ENCODE measurements at regions not wholly inside any gene's neighbourhood (a gene's known extent, or its start where the extent isn't known, plus 50 kb on each side); places are given as distances from the start of the nearest gene placed in this dataset.

DNA sequence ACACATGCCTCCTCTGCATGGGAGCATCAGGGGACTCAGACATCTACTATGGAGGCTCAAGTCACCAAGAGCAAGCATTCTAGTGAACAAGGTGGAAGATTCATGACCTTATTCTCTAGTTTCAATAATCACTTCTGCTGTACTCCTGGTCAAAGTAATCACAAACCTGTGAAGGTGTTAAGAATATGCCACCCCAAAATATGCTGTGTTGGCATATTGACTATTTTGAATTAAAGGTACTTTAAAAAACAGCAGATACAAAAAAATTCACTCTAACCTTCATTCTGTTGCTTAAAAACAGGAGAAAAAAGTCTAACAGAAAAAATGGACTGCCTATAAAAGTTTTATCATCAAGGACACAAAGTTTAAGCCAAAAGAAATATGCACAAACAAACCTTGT, 607.8 kb upstream of the TYRP1 start:
- no peak for DNase-seq (ENCODE audit: low spot score)
- ChIA-PET CTCF (no interaction called here), POLR2A (ENCODE audit: low non-redundant PET) (no interaction called here)
- H3K36me3 ChIP-seq (ENCODE audit: insufficient read depth, low read length, poor library complexity, severe bottlenecking): no peaks in the 10 kb centered on the region
- TF ChIP-seq CTCF (conservative IDR thresholded peaks at IDR 0.05; ENCODE audit: low read depth, low read length) (no peak), EZH2 (IDR thresholded peaks at IDR 0.05; ENCODE audit: borderline replicate concordance, low read depth, low read length, poor library complexity, severe bottlenecking) (no peak)
- no peak overlapping the region for H3K27ac ChIP-seq (ENCODE audit: low read depth, low read length, poor library complexity, severe bottlenecking)
- no peaks in the 10 kb centered on the region for H3K27me3 ChIP-seq (replicated peaks; ENCODE audit: insufficient read depth, low read depth, low read length, poor library complexity)
- H3K4me1 ChIP-seq (ENCODE audit: insufficient read depth, low read length, poor library complexity, severe bottlenecking): no peaks in the 10 kb centered on the region
- H3K4me3 ChIP-seq (ENCODE audit: low read depth, low read length, poor library complexity, severe bottlenecking): no peak overlapping the region
- intact Hi-C loops (cut with micrococcal nuclease; ENCODE audit: unreplicated experiment): no loop called here
- no TSS peak for BruUV-seq (replicated peaks)
- H3K9me3 ChIP-seq (ENCODE audit: low read depth, low read length, poor library complexity, severe bottlenecking): no peaks in the 10 kb centered on the region

DNA sequence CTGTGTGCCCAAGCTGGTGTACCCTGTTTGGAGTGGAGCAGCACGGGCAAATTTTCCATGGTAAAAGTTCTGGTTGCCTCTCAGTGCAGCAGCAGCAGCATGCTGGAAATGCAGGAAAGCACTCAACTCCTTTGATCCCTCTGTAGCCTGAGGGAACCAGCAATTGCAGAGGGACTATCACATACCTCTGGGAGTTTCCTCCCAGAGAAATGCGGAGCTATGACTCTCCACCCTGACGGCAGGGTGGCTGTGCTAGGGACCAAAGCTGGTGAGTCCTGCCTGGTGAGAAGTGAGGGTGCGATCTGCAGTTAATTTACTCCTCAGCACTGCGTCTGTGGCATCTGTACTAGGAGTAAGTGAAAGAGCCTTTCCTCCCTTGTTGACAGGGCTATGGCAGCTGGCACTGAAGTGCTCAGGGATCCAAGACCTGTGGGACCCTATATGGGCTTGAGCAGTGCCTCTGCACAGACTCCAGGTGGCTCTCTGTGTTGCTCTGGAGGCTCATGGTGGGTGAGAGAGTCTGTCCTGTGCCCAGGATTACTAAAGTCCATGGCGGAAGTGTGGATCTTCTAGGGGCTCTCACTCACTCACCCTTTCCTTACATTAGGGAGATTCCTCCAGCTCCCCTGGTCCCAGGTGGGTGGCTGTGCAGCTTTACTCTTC, 601.2 kb upstream of the TYRP1 start:
- no TSS peak for BruUV-seq (replicated peaks)
- CTCF ChIA-PET: no interaction called here
- DNase-seq (ENCODE audit: low spot score): no peak
- intact Hi-C loops (cut with micrococcal nuclease; ENCODE audit: unreplicated experiment): no loop called here
- H3K4me1 ChIP-seq (ENCODE audit: insufficient read depth, low read length, poor library complexity, severe bottlenecking): no peaks in the 10 kb centered on the region
- TF ChIP-seq EZH2 (IDR thresholded peaks at IDR 0.05; ENCODE audit: borderline replicate concordance, low read depth, low read length, poor library complexity, severe bottlenecking) (no peak), CTCF (conservative IDR thresholded peaks at IDR 0.05; ENCODE audit: low read depth, low read length) (no peak)
- POLR2A ChIA-PET (ENCODE audit: low non-redundant PET): no interaction called here
- peaks cover 3% of the 10 kb centered on the region for H3K9me3 ChIP-seq (ENCODE audit: low read depth, low read length, poor library complexity, severe bottlenecking)
- H3K36me3 ChIP-seq (ENCODE audit: insufficient read depth, low read length, poor library complexity, severe bottlenecking): no peaks in the 10 kb centered on the region
- H3K27me3 ChIP-seq (replicated peaks; ENCODE audit: insufficient read depth, low read depth, low read length, poor library complexity): no peaks in the 10 kb centered on the region
- H3K27ac ChIP-seq (ENCODE audit: low read depth, low read length, poor library complexity, severe bottlenecking): no peak overlapping the region
- H3K4me3 ChIP-seq (ENCODE audit: low read depth, low read length, poor library complexity, severe bottlenecking): no peak overlapping the region

GRCh38 chr9:12094046-12094445, 599.1 kb upstream of the TYRP1 start:
- Histone ChIP-seq H3K27me3 (replicated peaks; ENCODE audit: insufficient read depth, low read depth, low read length, poor library complexity) (no peaks in the 10 kb centered on the region), H3K9me3 (ENCODE audit: low read depth, low read length, poor library complexity, severe bottlenecking) (peaks cover 3% of the 10 kb centered on the region), H3K4me3 (ENCODE audit: low read depth, low read length, poor library complexity, severe bottlenecking) (no peak overlapping the region), H3K27ac (ENCODE audit: low read depth, low read length, poor library complexity, severe bottlenecking) (no peak overlapping the region), H3K4me1 (ENCODE audit: insufficient read depth, low read length, poor library complexity, severe bottlenecking) (no peaks in the 10 kb centered on the region), H3K36me3 (ENCODE audit: insufficient read depth, low read length, poor library complexity, severe bottlenecking) (no peaks in the 10 kb centered on the region)
- no peak for TF ChIP-seq EZH2 (IDR thresholded peaks at IDR 0.05; ENCODE audit: borderline replicate concordance, low read depth, low read length, poor library complexity, severe bottlenecking)
- intact Hi-C loops (cut with micrococcal nuclease; ENCODE audit: unreplicated experiment): no loop called here
- CTCF ChIA-PET: no interaction called here
- POLR2A ChIA-PET (ENCODE audit: low non-redundant PET): no interaction called here
- no TSS peak for BruUV-seq (replicated peaks)
- DNase-seq (ENCODE audit: low spot score): no peak

- POLR2A ChIA-PET (ENCODE audit: low non-redundant PET): no interaction called here
- intact Hi-C loops (cut with micrococcal nuclease; ENCODE audit: unreplicated experiment): no loop called here
Observed at GRCh38 chr9:12095931-12096330, 597.3 kb upstream of the TYRP1 start.

More at GRCh38 chr9:12095931-12096330, 597.3 kb upstream of the TYRP1 start:
- H3K27me3 ChIP-seq (replicated peaks; ENCODE audit: insufficient read depth, low read depth, low read length, poor library complexity): no peaks in the 10 kb centered on the region
- H3K4me3 ChIP-seq (ENCODE audit: low read depth, low read length, poor library complexity, severe bottlenecking): no peak overlapping the region
- CTCF ChIA-PET: no interaction called here
- TF ChIP-seq CTCF (conservative IDR thresholded peaks at IDR 0.05; ENCODE audit: low read depth, low read length) (no peak), EZH2 (IDR thresholded peaks at IDR 0.05; ENCODE audit: borderline replicate concordance, low read depth, low read length, poor library complexity, severe bottlenecking) (no peak)
- peaks cover 9% of the 10 kb centered on the region for H3K9me3 ChIP-seq (ENCODE audit: low read depth, low read length, poor library complexity, severe bottlenecking)
- H3K4me1 ChIP-seq (ENCODE audit: insufficient read depth, low read length, poor library complexity, severe bottlenecking): no peaks in the 10 kb centered on the region
- no peak for DNase-seq (ENCODE audit: low spot score)
- no TSS peak for BruUV-seq (replicated peaks)
- no peak overlapping the region for H3K27ac ChIP-seq (ENCODE audit: low read depth, low read length, poor library complexity, severe bottlenecking)
- no peaks in the 10 kb centered on the region for H3K36me3 ChIP-seq (ENCODE audit: insufficient read depth, low read length, poor library complexity, severe bottlenecking)
